ENCODE measurements at regions not wholly inside any gene's neighbourhood (a gene's known extent, or its start where the extent isn't known, plus 50 kb on each side); places are given as distances from the start of the nearest gene placed in this dataset.

GRCh38 chr2:107336526-107336925 lies 450.6 kb upstream of the ST6GAL2 start:
- no peak overlapping the region for H3K4me3 ChIP-seq (replicated peaks; ENCODE audit: low read depth, low read length)
- no peak for TF ChIP-seq CTCF (IDR thresholded peaks at IDR 0.05; ENCODE audit: low read depth, low read length, missing control alignments)
- DNase-seq (ENCODE audit: extremely low read depth, low read depth): no peak

GRCh38 chr2:107337209-107337898 lies 451.4 kb upstream of the ST6GAL2 start:
- TF ChIP-seq CTCF (IDR thresholded peaks at IDR 0.05; ENCODE audit: low read depth, low read length, missing control alignments): no peak
- DNase-seq (ENCODE audit: extremely low read depth, low read depth): no peak
- H3K4me3 ChIP-seq (replicated peaks; ENCODE audit: low read depth, low read length): no peak overlapping the region

GRCh38 chr2:107338059-107338458 lies 452.1 kb upstream of the ST6GAL2 start:
- no peak overlapping the region for H3K4me3 ChIP-seq (replicated peaks; ENCODE audit: low read depth, low read length)
- no peak for TF ChIP-seq CTCF (IDR thresholded peaks at IDR 0.05; ENCODE audit: low read depth, low read length, missing control alignments)

GRCh38 chr2:107338571-107338970 lies 452.6 kb upstream of the ST6GAL2 start:
- no peak overlapping the region for H3K4me3 ChIP-seq (replicated peaks; ENCODE audit: low read depth, low read length)
- TF ChIP-seq CTCF (IDR thresholded peaks at IDR 0.05; ENCODE audit: low read depth, low read length, missing control alignments): no peak
- DNase-seq (ENCODE audit: extremely low read depth, low read depth): no peak

More at GRCh38 chr2:107338059-107338458, 452.1 kb upstream of the ST6GAL2 start:
- no peak for DNase-seq (ENCODE audit: extremely low read depth, low read depth)

GRCh38 chr2:107340955-107341354 lies 455.0 kb upstream of the ST6GAL2 start:
- TF ChIP-seq CTCF (IDR thresholded peaks at IDR 0.05; ENCODE audit: low read depth, low read length, missing control alignments): no peak
- H3K4me3 ChIP-seq (replicated peaks; ENCODE audit: low read depth, low read length): no peak overlapping the region
- no peak for DNase-seq (ENCODE audit: extremely low read depth, low read depth)

- no peak overlapping the region for H3K4me3 ChIP-seq (replicated peaks; ENCODE audit: low read depth, low read length)
- no peak for DNase-seq (ENCODE audit: extremely low read depth, low read depth)
- no peak for TF ChIP-seq CTCF (IDR thresholded peaks at IDR 0.05; ENCODE audit: low read depth, low read length, missing control alignments)
These were observed 463.4 kb upstream of the ST6GAL2 start for GRCh38 chr2:107349329-107349728.

GRCh38 chr2:107354175-107354574 lies 468.2 kb upstream of the ST6GAL2 start:
- no peak for DNase-seq (ENCODE audit: extremely low read depth, low read depth)
- TF ChIP-seq CTCF (IDR thresholded peaks at IDR 0.05; ENCODE audit: low read depth, low read length, missing control alignments): no peak
- no peak overlapping the region for H3K4me3 ChIP-seq (replicated peaks; ENCODE audit: low read depth, low read length)
